ENCODE measurements at regions not wholly inside any gene's neighbourhood (a gene's known extent, or its start where the extent isn't known, plus 50 kb on each side); places are given as distances from the start of the nearest gene placed in this dataset.

GRCh38 chr1:65050735-65051134, 84.4 kb upstream of the JAK1 start:
- H2AFZ ChIP-seq (ENCODE audit: control insufficient read depth, low read depth, low read length), result no peak overlapping the region
- no peak overlapping the region for H3K9ac ChIP-seq (ENCODE audit: control insufficient read depth, insufficient read depth, low read length)
- no peak for FAIRE-seq
- no peak for DNase-seq (ENCODE audit: low read depth, low spot score)
- ATAC-seq, result no peak
- no peaks in the 10 kb centered on the region for H4K20me1 ChIP-seq (ENCODE audit: control insufficient read depth, insufficient read depth)
- no peaks in the 10 kb centered on the region for H3K4me1 ChIP-seq (ENCODE audit: control insufficient read depth, insufficient read depth, low read length)
- ChIA-PET RAD21 (ENCODE audit: unreplicated experiment) (no interaction called here), POLR2A (no interaction called here), SMC1A (ENCODE audit: uncharacterized antibody, unreplicated experiment) (interaction anchor here (0.6 to 0.7 kb wide), 2 partner anchors 9 to 164 kb away, joined by 3 read pairs; no protein-coding TSS in a partner anchor), CTCF (interaction anchor here (1.5 kb wide), 1 partner anchor 24 kb away, joined by 3 read pairs; no protein-coding TSS in a partner anchor)
- intact Hi-C loops (cut with micrococcal nuclease; ENCODE audit: unreplicated experiment), result no loop called here
- WGBS (ENCODE audit: insufficient coverage, insufficient replicate concordance, low lambda C conversion rate, missing lambda C conversion rate), result 33% methylated on average over 2 of the region's 2 CpGs
- no TSS peak for BruUV-seq (replicated peaks)
- H3K27ac ChIP-seq (ENCODE audit: control insufficient read depth, insufficient read depth), result no peak overlapping the region
- H3K27me3 ChIP-seq (replicated peaks in 1 of 2; ENCODE audit: control insufficient read depth in 2 of 2, insufficient read depth in 2 of 2, low read length in 1 of 2), result peaks cover 0 to 6% of the 10 kb centered on the region in 2 experiments; a peak in 3 of 4 replicates
- no peaks in the 10 kb centered on the region for H3K36me3 ChIP-seq (ENCODE audit: control insufficient read depth in 2 of 2, insufficient read depth in 2 of 2, low read length in 1 of 2)
- no peaks in the 10 kb centered on the region for H3K79me2 ChIP-seq (ENCODE audit: control insufficient read depth, insufficient read depth, low read length)
- in situ Hi-C loops (cut with MboI), result loop anchor here (25.0 kb wide), 1 partner anchor 162 kb away; no protein-coding TSS in a partner anchor
- no peak overlapping the region for H3K4me3 ChIP-seq
- no peak overlapping the region for H3K4me2 ChIP-seq (ENCODE audit: control insufficient read depth, insufficient read depth)
- H3K9me3 ChIP-seq (replicated peaks; ENCODE audit: control insufficient read depth, insufficient read depth, low read length), result no peaks in the 10 kb centered on the region
- TF ChIP-seq ZNF687 (IDR thresholded peaks at IDR 0.05) (no peak), USF1 (IDR thresholded peaks at IDR 0.05; ENCODE audit: borderline replicate concordance, extremely low read length, insufficient read depth, low read depth, low read length) (no peak), CHD2 (IDR thresholded peaks at IDR 0.05; ENCODE audit: borderline replicate concordance, low read depth, low read length) (no peak), TARDBP (IDR thresholded peaks at IDR 0.05; ENCODE audit: borderline replicate concordance) (no peak), BHLHE40 (IDR thresholded peaks at IDR 0.05; ENCODE audit: borderline replicate concordance in 1 of 2, low read depth in 2 of 2, low read length in 1 of 2) (no peak), SMAD1 (IDR thresholded peaks at IDR 0.05; ENCODE audit: low read depth, partially characterized antibody) (no peak), BCL3 (IDR thresholded peaks at IDR 0.05; ENCODE audit: borderline replicate concordance, insufficient read depth, low read depth, low read length, poor library complexity, severe bottlenecking) (no peak), MTA2 (IDR thresholded peaks at IDR 0.05; ENCODE audit: low read depth) (no peak), CEBPZ (IDR thresholded peaks at IDR 0.05; ENCODE audit: low read depth, low read length) (no peak), CTCF (IDR thresholded peaks at IDR 0.05 in 2 of 3, conservative IDR thresholded peaks at IDR 0.05 in 1 of 3; ENCODE audit: control insufficient read depth in 2 of 3, extremely low read depth in 1 of 3, insufficient read depth in 1 of 3, low read depth in 3 of 3, low read length in 3 of 3) (no peak), ZSCAN29 (IDR thresholded peaks at IDR 0.05) (no peak)
